GM21786 (cell line): ENCODE measurements at regions not wholly inside any gene's neighbourhood (a gene's known extent, or its start where the extent isn't known, plus 50 kb on each side); places are given as distances from the start of the nearest gene placed in this dataset.
"Not testable (repeated sequence)": the region's sequence is repeated elsewhere in the genome, so short reads cannot be mapped to it uniquely, and the experiment has no call there.

Experiments
- ATAC-seq: cut with Tn5 transposase; IDR thresholded peaks from one replicate; pipeline ENCODE4 v1.9.1; 2021; ENCODE audit not compliant: unreplicated experiment

DNA sequence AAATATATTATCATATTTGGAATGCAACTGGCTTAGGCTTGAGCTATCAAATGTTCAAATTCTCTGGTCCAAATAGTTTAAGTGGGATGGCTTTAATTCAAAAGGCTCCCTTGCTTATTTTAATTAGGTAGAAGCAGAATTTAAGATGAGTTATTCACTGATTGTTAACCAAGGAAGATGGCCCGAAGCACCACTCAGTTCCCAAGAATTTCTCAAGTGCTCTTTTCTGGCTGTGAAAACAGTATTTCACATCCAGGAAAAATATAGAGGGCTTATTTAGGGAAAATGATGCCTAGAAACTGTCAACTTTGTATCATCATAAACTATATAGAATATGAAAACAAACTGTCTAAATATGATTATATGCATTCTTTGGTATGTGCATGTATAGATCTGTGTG, 246.5 kb upstream of the SFRP2 start:
- ATAC-seq, result no peak

DNA sequence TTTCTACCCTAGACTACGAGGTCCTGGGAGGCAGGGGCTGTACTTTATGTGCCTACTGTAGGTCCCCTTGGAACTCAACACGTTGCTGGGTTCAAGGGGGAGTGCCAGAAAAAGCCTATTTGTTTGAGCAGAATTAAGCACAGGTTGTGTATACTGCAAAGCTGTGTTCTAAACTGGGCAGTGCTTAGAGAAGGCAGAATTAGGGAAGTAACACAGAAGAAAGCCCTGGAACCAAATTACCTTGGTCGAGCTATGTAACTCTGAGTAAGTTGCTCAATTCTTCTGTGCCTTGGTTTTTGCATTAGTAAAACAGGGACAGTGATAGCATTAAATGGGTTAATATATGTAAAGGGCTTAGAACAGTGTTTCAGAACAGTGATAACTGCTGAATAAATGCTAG, 245.0 kb upstream of the SFRP2 start:
- no peak for ATAC-seq

DNA sequence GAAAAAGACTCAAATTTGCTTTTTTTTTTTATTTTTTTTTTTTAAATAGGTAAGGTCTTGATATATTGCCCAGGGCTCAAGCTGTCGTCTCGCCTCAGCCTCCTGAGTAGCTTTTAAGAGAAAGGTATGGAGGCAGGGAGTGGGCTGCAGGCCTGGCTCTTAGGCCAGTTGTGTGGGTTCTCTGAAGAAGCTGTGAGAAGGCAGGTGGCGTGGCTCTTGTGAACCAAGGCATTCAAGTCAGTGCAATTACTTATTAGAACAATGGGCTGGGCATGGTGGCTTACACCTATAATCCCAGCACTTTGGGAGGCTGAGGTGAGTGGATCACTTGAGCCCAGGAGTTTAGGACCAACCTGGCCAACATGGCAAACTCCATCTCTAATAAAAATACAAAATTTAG, 244.0 kb upstream of the SFRP2 start:
- ATAC-seq, result no peak

DNA sequence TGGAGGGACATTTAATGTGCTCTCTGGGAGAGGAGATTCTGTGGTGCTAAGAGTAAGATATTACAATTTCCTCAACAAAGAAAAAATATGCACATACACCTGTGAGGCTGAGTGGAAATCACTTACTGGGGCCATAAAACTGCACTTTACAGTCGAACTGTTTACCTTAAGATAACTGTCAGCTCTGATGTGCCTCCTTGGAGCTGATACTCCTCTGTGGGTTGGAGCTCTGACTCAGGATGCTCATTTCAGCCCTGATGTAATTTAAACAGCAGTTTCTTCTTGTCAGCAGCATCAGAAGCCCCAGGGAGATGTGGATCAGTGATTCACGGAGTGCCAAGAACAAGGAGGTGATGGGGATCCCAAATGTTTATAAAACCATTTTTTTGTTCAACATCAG, 241.9 kb upstream of the SFRP2 start:
- no peak for ATAC-seq

DNA sequence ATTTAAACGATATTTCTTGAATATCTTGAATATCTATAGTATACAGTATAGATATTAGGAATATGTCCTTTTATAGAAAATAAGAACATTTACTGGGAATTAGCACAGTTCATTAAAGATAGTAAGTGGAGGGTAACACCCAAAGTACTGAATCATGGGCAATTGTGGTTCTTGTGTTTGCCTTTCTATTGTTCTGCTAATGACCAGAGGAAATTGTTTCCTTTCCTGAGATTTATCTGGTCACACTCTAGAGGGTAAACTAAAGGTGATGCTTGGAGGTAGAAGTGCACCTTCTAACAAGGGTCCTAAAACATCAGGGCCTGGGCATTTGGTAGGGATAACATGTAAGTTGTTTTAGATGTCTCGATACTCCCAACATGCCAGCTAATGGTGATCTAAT, 241.3 kb upstream of the SFRP2 start:
- ATAC-seq, result no peak

DNA sequence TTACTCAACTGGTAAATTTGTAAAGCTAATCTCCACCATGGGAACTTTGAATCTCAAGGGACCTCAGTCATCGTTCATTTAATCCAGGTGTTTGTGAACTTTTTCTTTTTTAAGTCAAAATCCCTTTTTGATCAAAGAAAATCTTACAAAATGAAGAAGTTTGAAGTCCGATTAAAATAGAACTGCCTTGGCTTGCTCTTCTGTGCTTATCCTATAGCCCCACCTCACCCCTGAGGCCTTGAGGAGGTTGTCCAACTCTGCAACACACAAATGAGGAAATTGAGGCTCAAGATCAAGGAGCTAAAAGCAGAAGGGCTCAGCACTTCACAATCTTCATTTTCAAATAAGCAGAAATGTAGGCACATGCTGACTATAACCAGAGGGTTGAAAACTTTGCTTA, 240.3 kb upstream of the SFRP2 start:
- no peak for ATAC-seq

DNA sequence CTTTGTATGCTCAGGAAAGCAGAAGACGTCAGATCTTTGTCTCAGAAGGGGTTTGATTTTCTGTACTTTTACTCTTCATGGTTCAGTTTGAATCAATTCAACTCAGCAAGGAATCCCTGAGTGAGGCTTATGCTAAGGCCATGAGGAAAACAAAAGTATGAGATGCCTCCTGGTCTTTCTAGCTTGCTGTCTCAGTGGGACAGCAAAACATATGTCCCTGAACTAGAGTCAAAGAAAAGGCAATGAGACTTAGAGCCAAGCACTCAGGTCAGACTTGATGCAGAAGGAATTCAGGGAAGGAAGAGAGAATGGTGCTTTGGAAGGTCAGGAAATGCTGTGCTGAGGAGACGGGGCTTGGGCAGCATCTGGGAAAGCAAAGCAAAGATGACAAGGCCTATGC, 236.2 kb upstream of the SFRP2 start:
- no peak for ATAC-seq

DNA sequence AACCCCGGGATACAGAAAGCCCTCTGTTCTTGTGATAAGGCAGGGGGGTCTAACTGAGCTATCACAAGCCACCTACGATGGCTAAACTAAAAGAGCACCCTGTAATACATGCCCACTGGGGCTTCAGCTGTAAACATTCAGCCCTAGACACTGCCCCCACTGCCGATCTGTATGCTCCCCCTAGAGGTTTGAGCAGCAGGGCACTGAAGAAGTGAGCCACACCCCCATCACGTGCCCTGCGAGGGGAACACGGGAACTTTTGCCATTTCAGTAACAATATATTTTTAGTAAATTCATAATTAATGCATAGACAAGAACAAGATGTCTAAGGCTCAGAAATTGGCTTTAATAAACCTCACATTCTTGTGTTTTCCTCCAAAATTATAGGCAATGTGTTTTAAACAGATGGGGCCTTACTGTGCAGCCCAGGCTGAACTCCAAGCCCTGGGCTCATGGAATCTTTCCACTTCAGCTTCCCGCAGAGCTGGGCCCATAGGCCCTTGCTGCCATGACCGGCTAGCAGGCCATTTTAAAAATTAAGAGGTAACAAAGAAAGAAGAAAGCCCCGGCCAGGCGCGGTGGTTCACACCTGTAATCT, 235.3 kb upstream of the SFRP2 start:
- no peak for ATAC-seq

DNA sequence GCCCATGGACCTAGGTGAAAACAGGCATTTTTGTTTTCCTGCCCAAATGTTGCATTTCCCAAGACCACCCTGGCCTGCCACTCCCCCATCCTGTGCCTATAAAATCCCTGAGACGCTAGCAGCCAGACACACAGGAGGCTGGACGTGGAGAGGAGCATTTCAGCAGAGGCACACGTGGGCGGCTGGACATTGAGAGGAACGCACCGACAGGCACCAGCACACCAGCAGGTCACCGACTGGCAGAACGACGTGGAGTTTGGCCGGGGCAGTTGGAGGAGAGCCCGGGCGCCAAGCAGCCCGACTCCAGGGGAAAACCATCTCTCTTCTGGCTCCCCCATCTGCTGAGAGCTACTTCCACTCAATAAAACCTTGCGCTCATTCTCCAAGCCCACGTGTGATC, 234.8 kb upstream of the SFRP2 start:
- not testable (repeated sequence) for ATAC-seq

DNA sequence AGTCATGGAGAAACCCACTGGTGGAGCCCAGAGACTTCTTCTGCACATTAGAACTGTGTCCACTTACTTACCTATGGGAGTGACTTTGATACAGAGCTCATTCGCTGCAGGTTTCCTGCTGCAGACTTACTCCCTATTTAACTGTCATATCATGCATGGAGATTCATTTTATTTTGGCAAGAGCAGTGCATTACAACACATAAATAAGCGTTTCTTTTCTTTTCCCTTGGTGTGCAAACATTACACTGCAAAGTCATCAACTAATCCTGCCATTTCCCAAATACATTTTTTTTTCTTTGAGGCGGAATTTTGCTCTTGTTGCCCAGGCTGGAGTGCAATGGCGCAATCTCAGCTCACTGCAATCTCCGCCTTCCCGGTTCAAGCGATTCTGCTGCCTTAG, 230.9 kb upstream of the SFRP2 start:
- no peak for ATAC-seq

DNA sequence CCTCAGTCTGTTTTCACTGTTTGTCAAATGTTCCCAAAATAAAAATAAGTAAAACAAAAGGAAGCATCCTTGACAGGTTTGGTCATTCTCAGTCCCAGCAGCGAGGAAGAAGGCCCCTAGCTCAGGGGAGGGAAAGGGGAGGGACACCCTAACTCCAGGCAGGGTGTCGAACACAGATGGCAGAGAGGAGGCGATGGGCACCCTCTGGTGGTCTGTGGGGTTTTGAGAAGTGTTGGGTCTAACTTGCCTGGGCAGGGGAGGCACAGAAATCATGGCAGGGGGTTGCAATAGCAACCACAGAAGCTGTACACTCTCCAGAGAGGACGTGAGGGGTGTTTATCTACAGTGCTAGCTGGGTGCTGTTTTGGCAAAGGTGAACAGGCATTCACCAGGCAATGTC, 229.8 kb upstream of the SFRP2 start:
- no peak for ATAC-seq

DNA sequence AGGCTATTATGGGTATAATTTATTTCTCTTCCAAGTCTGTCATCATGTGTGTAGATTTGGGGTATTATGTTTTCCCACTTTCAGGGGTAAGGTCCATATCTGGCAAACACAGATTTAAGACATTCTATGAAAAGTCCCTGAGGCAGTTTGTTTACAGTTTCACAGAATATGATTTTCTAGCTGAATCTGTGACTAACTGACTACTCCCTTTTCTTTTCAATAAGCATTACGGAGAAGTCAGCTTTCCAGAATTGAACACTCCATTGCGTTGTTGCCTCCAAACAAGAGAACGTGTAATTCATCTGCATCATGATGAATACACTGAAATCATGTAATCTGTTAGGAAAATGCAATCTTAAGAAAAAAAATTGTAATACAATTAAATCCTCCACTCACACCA, 226.7 kb upstream of the SFRP2 start:
- no peak for ATAC-seq

DNA sequence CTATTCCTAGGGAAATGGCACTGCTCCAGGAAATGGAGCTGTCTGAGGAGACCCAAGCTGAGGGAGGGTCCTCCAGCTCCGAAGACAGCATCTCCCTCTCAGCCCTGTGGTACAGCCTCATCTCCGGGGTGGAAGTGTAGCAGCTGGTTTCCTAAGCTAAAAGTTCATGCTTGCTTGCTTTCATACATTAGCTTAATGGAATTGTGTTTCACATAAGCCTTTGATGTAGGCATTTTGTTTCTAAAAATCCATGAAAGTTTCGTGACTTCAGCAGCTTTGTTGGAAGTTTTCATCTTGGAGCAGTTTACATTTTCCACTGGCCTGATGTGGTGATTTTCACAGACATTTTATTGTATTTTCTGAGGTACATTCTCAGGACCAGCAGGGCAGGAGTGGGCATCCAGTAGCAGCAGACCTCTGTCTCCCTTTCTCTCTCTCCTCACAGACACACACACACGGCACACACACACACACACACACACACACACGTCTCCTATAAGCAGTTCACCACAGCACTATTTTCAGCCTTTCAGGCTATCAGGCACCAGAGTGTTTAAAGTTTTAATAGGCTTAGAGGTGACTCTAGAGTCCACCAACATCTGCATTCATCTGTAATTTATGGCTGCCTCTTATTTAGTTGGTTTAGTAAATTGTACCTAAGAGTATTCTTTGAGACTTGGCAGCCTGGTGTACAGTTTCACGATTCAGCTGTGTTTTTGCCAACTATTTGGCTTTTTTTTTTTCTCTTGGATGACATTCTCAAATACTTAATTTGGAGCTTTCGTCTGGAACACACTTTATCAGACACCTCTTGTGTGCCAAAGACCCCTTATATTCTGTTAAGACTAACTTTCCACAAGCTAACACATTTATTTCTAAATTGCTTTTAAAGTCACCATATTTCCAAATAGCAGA, 225.8 kb upstream of the SFRP2 start:
- no peak for ATAC-seq

DNA sequence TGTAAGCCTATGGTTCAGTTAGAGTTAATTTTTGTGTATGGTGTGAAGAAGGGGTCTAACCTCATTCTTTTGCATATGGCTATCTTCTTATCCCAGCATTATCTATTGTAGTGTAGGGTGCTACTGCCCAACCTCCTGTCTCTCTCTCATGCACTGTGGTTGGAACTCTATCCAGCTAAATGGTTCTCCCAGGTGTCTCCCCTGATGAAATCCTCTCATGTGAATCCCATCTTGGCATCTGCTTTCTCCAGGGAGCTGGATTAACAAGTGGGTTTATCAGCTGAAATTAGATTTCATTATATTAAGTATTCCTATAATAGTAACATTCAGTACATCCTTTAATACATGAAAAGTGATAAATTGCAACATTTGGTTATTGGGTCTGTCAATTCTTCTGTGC, 224.7 kb upstream of the SFRP2 start:
- no peak for ATAC-seq

DNA sequence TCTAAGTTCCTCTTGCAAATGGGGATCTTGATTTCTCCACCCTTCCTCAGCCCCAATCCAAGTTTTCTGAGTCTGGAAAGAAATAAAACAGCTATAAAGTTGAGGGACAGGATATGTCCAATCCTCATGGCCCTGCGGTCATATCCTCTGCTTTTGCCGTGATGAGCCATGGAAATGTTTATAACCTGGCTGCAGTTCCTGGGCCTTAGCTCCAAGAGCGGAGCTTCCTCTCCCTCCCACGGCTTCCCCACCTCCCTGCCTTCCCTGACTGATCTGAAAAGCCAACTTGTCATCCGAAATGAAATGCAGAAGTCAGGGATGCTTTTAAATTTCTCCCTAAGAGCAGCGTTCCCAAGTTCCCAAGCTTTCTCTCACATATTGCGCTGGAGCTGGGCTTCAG, 221.5 kb upstream of the SFRP2 start:
- ATAC-seq, result no peak

DNA sequence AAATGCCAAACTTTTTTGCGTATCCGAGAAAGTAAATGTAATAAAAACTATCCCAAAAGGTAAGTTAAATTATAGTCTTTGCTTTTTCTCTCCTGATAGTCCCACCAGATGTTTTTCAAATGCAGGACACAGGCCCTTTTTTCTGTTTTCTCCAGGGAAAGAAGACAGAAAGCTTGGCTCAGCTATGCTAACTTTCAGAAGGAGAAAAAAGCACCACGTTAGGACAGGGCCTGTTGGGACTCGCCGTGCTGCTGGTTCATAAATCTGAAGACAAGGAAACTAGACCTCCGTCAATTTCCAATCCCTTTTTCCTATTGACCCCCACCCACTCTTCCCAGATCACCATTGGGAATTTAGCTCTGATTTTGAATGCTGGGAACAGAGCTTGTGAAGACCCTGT, 220.9 kb upstream of the SFRP2 start:
- no peak for ATAC-seq

DNA sequence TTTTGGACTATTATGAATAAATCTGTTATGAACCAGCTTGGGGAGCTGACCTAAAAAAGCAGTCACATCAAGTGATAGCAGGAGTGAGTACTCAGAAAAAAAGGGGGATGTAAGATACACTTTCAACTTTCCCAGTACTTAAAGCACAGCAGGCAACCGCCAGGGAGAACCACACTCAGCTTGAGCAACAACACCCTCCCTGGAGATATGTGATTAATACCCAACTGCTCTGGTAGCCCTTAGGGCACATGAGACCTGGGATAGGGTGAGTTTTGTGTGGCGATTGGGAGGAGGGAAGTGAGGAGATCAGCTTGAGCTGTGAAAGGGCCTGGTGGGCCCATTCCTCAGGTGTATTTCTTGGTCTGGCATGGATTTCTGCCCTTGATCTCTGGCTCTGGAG, 220.3 kb upstream of the SFRP2 start:
- no peak for ATAC-seq

DNA sequence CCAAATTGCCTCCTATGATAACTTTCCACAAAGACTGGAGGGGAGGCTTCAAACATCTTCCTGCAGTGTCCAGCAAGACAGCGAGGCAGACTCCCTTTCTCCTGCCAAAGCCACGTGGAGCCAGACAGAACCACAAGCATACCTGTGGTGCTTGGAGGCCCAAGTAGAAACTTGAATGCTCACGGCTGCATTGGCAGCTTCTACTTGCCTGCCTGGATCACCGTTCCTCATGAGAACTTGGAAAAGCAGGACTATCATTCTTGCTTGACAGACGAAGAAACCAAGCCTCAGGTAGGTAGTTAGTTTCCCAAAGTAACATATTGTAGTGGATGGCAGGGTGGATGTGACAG, 216.3 kb upstream of the SFRP2 start:
- no peak for ATAC-seq

DNA sequence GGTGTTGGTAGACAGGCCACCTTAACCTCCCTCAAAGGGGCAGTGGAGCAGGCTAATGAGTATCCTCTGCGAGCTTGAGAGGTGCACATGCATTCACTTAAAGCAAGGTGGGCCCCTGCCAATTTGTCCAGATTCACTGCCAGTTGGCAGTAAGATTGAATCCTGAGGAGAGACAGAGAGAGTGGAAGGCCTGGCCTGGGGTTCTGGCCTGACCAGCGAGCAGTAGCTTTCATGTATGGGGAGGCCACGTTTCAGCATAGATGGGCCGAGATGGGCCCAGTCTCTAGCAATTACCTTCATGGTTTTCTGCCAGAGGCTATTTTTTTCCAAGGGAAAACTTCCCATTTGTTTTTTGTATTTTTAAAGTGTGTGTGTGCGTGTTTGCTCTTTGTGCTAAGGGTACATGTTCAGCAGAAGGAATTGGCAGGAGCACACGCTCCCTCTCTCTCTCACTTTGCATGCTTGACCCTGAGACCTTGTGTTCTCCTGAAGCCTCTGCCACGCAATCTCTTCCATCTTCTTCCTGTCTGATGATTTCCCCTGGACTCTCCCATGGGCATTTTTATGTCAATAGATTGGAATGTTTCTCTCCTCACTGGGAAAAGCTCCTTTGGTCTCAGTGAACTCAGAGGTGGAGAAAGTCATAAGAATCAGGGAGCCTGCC, 215.8 kb upstream of the SFRP2 start:
- ATAC-seq, result no peak

DNA sequence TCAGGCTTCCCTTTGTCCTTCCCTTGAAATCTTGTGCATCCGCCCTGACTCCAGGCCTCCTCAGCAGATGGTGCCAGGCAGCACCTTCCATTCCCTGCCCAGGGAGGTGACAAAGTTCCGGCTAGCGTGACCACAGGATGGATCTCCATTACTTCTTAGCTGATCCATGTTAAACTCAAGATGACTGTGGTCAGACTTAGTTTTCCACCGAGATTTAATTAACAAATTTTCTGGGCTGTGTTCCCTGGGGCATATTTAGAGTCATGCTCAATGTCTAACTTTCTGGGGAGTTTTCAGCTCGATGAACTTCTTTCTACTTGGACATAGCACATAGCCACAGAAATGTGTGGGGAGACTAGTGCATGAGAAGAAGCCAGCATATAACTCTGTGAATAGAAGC, 215.1 kb upstream of the SFRP2 start:
- ATAC-seq, result no peak

DNA sequence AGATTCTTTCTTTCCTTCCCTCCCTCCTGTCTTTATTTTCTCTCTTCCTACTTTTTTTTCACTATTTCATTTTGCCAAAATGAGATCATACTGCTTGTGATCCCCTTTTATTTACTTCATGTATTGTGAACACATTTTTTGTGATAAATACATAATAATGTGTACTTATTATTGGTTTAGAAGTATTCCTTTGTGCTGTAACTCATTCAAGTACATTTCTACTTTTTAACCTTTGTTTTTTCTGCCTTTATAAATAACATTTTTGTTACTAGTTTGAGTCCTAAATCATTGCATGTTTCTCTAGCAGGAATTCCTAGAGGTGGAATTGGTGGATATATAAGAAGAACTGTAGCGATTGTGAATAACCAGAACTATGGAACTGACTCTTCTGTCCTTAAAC, 214.5 kb upstream of the SFRP2 start:
- ATAC-seq, result no peak

DNA sequence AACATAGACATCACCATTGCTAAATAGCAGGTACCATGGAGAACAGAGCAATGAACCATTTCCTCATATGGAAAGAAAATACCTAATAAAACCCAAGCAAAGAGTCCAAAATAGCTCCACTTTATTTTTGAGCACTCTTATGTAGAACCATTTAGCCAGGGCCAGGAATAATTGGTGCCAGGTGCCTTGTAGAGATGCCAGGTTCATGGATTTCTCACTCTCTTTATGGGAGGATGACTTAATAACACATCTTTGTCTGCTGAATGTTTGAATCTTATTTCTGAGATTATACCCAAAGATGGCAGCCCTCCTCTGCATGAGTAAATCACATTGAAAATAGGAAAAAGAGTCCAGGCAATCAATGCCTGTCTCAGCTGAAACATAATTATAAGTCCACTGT, 212.3 kb upstream of the SFRP2 start:
- ATAC-seq, result no peak
